ENCODE measurements at regions not wholly inside any gene's neighbourhood (a gene's known extent, or its start where the extent isn't known, plus 50 kb on each side); places are given as distances from the start of the nearest gene placed in this dataset.
"Not testable (repeated sequence)": the region's sequence is repeated elsewhere in the genome, so short reads cannot be mapped to it uniquely, and the experiment has no call there.

DNA sequence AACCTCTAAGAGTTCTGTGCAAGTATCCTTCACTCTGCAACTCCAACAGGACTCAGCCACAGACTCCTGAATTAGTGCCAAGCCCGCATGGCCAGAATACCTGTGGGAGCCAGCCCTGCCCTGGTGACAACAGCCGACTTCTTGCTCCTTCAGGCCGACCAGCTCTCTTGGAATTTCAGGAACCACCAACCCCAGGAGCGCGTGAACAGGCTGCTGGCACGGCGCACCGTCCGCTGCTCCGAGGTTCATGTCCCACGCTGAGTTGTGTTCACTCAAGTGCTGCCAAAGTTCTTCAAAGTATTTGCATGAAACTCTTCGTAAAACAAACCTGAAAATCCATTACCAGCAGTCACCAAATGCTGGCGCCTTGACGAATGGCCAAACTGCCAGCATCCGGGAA lies 232.8 kb downstream of the NR2F1-AS1 start:
- peak; percentile 92 for DNase-seq (ENCODE audit: low read depth)
- in situ Hi-C loops (cut with HindIII; ENCODE audit: low sequenced_read_pairs) = no loop called here

DNA sequence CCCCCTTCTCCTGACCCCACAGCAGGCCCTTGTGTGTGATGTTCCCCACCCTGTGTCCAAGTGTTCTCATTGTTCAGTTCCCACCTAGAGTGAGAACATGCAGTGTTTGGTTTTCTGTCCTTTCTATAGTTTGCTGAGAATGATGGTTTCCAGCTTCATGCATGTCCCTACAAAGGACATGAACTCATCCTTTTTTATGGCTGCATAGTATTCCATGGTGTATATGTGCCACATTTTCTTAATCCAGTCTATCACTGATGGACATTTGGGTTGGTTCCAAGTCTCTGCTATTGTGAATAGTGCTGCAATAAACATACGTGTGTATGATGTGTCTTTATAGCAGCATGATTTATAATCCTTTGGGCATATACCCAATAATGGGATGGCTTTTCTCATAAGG lies 234.2 kb downstream of the NR2F1-AS1 start:
- H3K4me3 ChIP-seq (ENCODE audit: low read depth, low read length); DNase-seq (ENCODE audit: low read depth): not testable (repeated sequence)

More for the DNA sequence above, 232.8 kb downstream of the NR2F1-AS1 start:
- TF ChIP-seq, protein P1, sequence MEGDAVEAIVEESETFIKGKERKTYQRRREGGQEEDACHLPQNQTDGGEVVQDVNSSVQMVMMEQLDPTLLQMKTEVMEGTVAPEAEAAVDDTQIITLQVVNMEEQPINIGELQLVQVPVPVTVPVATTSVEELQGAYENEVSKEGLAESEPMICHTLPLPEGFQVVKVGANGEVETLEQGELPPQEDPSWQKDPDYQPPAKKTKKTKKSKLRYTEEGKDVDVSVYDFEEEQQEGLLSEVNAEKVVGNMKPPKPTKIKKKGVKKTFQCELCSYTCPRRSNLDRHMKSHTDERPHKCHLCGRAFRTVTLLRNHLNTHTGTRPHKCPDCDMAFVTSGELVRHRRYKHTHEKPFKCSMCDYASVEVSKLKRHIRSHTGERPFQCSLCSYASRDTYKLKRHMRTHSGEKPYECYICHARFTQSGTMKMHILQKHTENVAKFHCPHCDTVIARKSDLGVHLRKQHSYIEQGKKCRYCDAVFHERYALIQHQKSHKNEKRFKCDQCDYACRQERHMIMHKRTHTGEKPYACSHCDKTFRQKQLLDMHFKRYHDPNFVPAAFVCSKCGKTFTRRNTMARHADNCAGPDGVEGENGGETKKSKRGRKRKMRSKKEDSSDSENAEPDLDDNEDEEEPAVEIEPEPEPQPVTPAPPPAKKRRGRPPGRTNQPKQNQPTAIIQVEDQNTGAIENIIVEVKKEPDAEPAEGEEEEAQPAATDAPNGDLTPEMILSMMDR (IDR thresholded peaks at IDR 0.05; ENCODE audit: low read depth, low read length, missing control alignments) = no peak
- H3K4me3 ChIP-seq (ENCODE audit: low read depth, low read length) = no peak overlapping the region

DNA sequence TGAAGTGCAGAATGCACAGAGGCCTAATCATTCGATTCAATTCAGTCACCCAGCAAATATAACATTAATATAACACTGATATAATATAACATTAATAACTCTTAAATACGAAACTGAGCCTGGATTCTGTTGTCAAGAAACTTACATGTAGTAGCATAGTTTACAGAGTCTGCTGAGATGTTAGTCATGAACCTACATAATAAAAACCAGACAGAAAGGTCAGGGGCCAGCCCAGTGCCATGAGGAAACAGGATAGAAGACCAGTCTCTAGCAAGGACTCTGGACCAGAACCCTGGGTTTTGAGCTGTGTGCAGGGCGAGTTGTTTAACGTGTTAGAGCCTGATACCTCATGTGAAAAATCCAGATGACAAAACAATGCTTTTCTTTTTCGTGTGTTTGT lies 234.7 kb downstream of the NR2F1-AS1 start:
- in situ Hi-C loops (cut with HindIII; ENCODE audit: low sequenced_read_pairs) = no loop called here
- H3K4me3 ChIP-seq (ENCODE audit: low read depth, low read length) = no peak overlapping the region
- no peak for DNase-seq (ENCODE audit: low read depth)
- TF ChIP-seq, protein P1 (IDR thresholded peaks at IDR 0.05; ENCODE audit: low read depth, low read length, missing control alignments) = no peak

More for the DNA sequence above, 234.2 kb downstream of the NR2F1-AS1 start:
- in situ Hi-C loops (cut with HindIII; ENCODE audit: low sequenced_read_pairs) = not testable (repeated sequence)

DNA sequence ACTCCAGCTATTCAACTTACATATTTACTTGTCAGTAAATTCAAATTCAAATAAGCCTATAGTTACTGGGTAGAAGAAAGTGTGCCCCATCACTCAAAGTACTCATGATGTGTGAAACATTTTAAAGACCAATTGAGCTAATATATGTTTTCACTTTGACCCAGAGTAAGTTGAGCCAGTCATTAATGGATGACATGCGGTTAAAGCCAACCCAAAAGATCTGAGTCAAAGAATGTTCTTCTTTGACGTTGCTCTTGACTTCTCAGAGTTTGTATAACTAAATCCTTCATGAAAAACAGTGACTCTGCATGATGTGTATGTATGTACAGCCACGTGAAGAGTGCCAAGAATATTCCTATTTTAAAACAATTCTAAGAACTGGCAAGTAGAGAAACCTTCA lies 237.4 kb downstream of the NR2F1-AS1 start:
- TF ChIP-seq, protein P1 (IDR thresholded peaks at IDR 0.05; ENCODE audit: low read depth, low read length, missing control alignments) = no peak
- DNase-seq (ENCODE audit: low read depth) = no peak
- no peak overlapping the region for H3K4me3 ChIP-seq (ENCODE audit: low read depth, low read length)
- in situ Hi-C loops (cut with HindIII; ENCODE audit: low sequenced_read_pairs) = no loop called here

DNA sequence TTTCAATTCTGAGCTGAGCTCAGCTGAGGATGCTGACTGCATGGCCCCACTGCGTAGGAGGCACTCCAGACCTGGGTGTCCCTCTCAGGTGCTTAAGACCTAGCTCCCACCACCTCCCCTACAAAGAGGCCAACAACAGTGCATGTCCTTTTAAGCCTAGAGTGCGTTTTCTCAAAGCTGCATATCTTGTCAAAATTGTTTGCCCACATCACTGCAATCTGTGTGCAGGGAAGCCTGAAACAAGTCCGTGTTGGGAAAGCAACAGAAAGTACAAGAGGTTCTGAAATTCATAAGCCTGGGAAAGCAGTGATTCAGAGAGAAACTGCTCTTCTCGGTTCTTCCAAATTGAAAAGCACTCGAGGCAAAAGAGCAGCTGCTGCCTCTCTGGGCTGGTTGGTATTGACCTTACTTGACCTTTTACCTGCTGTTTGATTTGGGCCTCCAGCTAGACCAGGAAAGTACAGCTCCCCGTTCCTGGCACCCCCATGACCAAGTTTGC lies 238.4 kb downstream of the NR2F1-AS1 start:
- in situ Hi-C loops (cut with HindIII; ENCODE audit: low sequenced_read_pairs) = no loop called here
- no peak for DNase-seq (ENCODE audit: low read depth)
- TF ChIP-seq, protein P1 (IDR thresholded peaks at IDR 0.05; ENCODE audit: low read depth, low read length, missing control alignments) = no peak
- H3K4me3 ChIP-seq (ENCODE audit: low read depth, low read length) = no peak overlapping the region

DNA sequence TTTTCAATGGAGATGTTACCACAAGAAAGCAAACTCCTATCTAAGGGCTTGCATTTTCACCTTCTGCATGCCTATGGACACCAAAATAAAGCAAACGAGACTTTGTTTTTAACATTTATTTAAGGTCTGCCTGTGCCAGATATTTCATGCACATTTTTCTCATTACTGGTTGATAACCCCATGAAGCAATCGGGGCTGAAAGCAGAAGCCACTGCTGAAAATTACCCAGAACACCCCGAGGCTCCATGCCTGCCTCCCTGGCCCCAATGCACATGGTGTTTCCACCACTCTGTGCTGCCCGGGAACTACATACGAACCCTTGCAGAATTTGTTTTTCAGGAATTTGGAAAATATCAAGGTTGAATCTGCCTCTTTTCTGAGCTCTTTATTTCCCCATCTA lies 240.1 kb downstream of the NR2F1-AS1 start:
- no peak for DNase-seq (ENCODE audit: low read depth)
- no peak overlapping the region for H3K4me3 ChIP-seq (ENCODE audit: low read depth, low read length)
- TF ChIP-seq, protein P1 (IDR thresholded peaks at IDR 0.05; ENCODE audit: low read depth, low read length, missing control alignments) = no peak
- in situ Hi-C loops (cut with HindIII; ENCODE audit: low sequenced_read_pairs) = no loop called here

DNA sequence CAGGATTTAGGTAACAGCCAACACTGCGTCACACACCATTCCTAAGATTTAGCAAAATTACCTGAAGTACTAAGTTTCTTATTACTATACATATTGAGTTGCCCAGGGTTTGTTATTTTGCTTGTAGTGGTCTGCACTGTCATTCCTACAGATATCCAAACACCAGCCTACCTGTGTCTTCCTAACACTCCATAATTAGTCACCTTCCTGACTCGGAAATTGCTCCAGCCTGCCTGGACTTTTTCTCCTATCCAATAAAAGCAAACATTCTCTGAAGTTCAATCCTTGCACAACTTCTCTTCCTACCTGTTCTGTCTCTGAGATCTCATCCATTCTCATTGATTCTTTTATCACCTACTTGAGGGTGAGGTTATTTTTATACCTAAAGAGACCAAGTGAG lies 243.9 kb downstream of the NR2F1-AS1 start:
- no peak for DNase-seq (ENCODE audit: low read depth)
- TF ChIP-seq, protein P1 (IDR thresholded peaks at IDR 0.05; ENCODE audit: low read depth, low read length, missing control alignments) = no peak
- H3K4me3 ChIP-seq (ENCODE audit: low read depth, low read length) = no peak overlapping the region
- in situ Hi-C loops (cut with HindIII; ENCODE audit: low sequenced_read_pairs) = no loop called here

Measured in astrocyte of the cerebellum (primary cell).